ENCODE measurements at regions not wholly inside any gene's neighbourhood (a gene's known extent, or its start where the extent isn't known, plus 50 kb on each side); places are given as distances from the start of the nearest gene placed in this dataset.

DNA sequence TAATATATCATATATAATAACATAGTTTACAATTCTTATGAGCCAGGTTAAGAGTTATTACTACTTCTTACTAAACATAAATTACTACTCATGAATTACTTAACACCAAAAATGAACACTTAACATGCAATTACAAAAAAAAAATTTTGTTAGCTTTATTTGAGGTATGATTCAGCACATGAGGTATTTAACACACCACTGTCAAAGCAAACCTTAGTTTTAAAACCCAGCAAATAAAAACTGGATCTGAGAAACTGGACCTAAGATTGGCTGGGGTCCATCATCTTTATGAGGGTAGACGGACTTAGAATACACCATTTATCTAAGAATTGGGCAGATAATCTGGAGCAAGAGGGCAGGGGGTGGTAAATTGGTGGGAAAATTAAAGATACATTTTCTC, 81.8 kb upstream of the CREB1 start:
- H2AFZ ChIP-seq (ENCODE audit: low read depth, low read length, severe bottlenecking) = no peak overlapping the region
- no peaks in the 10 kb centered on the region for H3F3A ChIP-seq (ENCODE audit: insufficient read depth)
- H4K20me1 ChIP-seq (ENCODE audit: low read depth, low read length) = no peaks in the 10 kb centered on the region; the same call in 1 of the 2 replicates
- TF ChIP-seq CTCF (IDR thresholded peaks at IDR 0.05; ENCODE audit: insufficient read depth, low read length, poor library complexity, severe bottlenecking) = no peak
- no peak for TF ChIP-seq EZH2phosphoT487 (conservative IDR thresholded peaks at IDR 0.05; ENCODE audit: low read length)
- no peaks in the 10 kb centered on the region for H3K9me3 ChIP-seq (ENCODE audit: insufficient read depth, low read length)
- no peaks in the 10 kb centered on the region for H3K27me3 ChIP-seq (ENCODE audit: low read length)
- no peaks in the 10 kb centered on the region for H3K79me2 ChIP-seq (ENCODE audit: insufficient read depth, low read length)
- no peak overlapping the region for H3K4me3 ChIP-seq (ENCODE audit: insufficient read depth, low read length, poor library complexity, severe bottlenecking)
- H3K9me2 ChIP-seq (replicated peaks; ENCODE audit: insufficient read depth, low read length) = no peaks in the 10 kb centered on the region
- no peak overlapping the region for H3K27ac ChIP-seq (ENCODE audit: low read depth, low read length)
- no peaks in the 10 kb centered on the region for H3K36me3 ChIP-seq (ENCODE audit: low read length)
- no peak overlapping the region for H3K4me2 ChIP-seq (ENCODE audit: low read depth, low read length, poor library complexity, severe bottlenecking)
- no peak overlapping the region for H3K9ac ChIP-seq (ENCODE audit: low read length)

DNA sequence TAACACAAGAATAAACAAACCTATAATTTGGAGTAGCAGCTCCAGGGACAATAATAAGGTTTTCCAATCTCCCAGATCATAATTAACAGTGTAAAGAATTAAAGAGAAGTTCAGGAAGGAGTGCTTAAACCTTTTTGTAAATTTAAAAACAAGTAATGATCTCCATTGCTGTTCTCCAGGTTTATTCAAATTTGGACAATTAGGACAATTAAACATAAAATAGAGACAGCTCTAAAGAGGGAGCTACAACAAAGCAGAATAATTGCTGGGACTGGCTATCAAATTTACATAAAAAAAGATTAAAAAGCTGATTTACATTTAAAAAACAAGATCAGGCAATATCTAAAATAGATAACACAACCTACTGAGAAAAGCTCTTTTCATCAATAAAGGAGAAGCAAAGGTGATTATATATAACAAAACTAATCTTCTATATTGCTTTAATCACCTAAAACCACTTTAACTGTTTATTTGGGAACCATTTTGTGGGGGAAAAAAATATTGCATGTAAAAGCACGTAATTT, 80.1 kb upstream of the CREB1 start:
- no peaks in the 10 kb centered on the region; the same call in 1 of the 2 replicates for H4K20me1 ChIP-seq (ENCODE audit: low read depth, low read length)
- TF ChIP-seq EZH2phosphoT487 (conservative IDR thresholded peaks at IDR 0.05; ENCODE audit: low read length) (no peak), CTCF (IDR thresholded peaks at IDR 0.05; ENCODE audit: insufficient read depth, low read length, poor library complexity, severe bottlenecking) (no peak)
- no peak overlapping the region for H3K4me2 ChIP-seq (ENCODE audit: low read depth, low read length, poor library complexity, severe bottlenecking)
- H3K9me2 ChIP-seq (replicated peaks; ENCODE audit: insufficient read depth, low read length) = no peaks in the 10 kb centered on the region
- H3K9me3 ChIP-seq (ENCODE audit: insufficient read depth, low read length) = no peaks in the 10 kb centered on the region
- H3K9ac ChIP-seq (ENCODE audit: low read length) = no peak overlapping the region
- H3K79me2 ChIP-seq (ENCODE audit: insufficient read depth, low read length) = no peaks in the 10 kb centered on the region
- no peaks in the 10 kb centered on the region for H3K27me3 ChIP-seq (ENCODE audit: low read length)
- no peak overlapping the region for H3K27ac ChIP-seq (ENCODE audit: low read depth, low read length)
- no peak overlapping the region for H3K4me3 ChIP-seq (ENCODE audit: insufficient read depth, low read length, poor library complexity, severe bottlenecking)
- H2AFZ ChIP-seq (ENCODE audit: low read depth, low read length, severe bottlenecking) = no peak overlapping the region
- H3F3A ChIP-seq (ENCODE audit: insufficient read depth) = no peaks in the 10 kb centered on the region
- no peaks in the 10 kb centered on the region for H3K36me3 ChIP-seq (ENCODE audit: low read length)

- TF ChIP-seq EZH2phosphoT487 (conservative IDR thresholded peaks at IDR 0.05; ENCODE audit: low read length) = no peak
- no peak for TF ChIP-seq CTCF (IDR thresholded peaks at IDR 0.05; ENCODE audit: insufficient read depth, low read length, poor library complexity, severe bottlenecking)
- Histone ChIP-seq H3K27ac (ENCODE audit: low read depth, low read length) (no peak overlapping the region), H3K79me2 (ENCODE audit: insufficient read depth, low read length) (no peaks in the 10 kb centered on the region), H3K9ac (ENCODE audit: low read length) (no peak overlapping the region), H3K9me3 (ENCODE audit: insufficient read depth, low read length) (no peaks in the 10 kb centered on the region), H3K9me2 (replicated peaks; ENCODE audit: insufficient read depth, low read length) (no peaks in the 10 kb centered on the region), H3F3A (ENCODE audit: insufficient read depth) (no peaks in the 10 kb centered on the region), H3K36me3 (ENCODE audit: low read length) (no peaks in the 10 kb centered on the region), H3K4me2 (ENCODE audit: low read depth, low read length, poor library complexity, severe bottlenecking) (no peak overlapping the region), H3K27me3 (ENCODE audit: low read length) (no peaks in the 10 kb centered on the region), H4K20me1 (ENCODE audit: low read depth, low read length) (no peaks in the 10 kb centered on the region; the same call in 1 of the 2 replicates), H2AFZ (ENCODE audit: low read depth, low read length, severe bottlenecking) (no peak overlapping the region), H3K4me3 (ENCODE audit: insufficient read depth, low read length, poor library complexity, severe bottlenecking) (no peak overlapping the region)
These were observed 79.6 kb upstream of the CREB1 start for GRCh38 chr2:207450186-207450585.

Data from SU-DHL-6 (cell line).